Activated T-cell treated with anti-CD3 and anti-CD28 coated beads for 1 hour (primary cell): ENCODE measurements at regions not wholly inside any gene's neighbourhood (a gene's known extent, or its start where the extent isn't known, plus 50 kb on each side); places are given as distances from the start of the nearest gene placed in this dataset.
A peak's percentile ranks its signal among the peaks of the same experiment; 100 is the strongest.

Experiments used
- DNase-seq: peaks from one replicate; pipeline ENCODE4 v3.0.0-alpha.2; 2020; ENCODE audit warnings: low read depth

- DNase-seq, result no peak
Measured at GRCh38 chr20:19929012-19929360, 88.2 kb upstream of the NAA20 start.

DNA sequence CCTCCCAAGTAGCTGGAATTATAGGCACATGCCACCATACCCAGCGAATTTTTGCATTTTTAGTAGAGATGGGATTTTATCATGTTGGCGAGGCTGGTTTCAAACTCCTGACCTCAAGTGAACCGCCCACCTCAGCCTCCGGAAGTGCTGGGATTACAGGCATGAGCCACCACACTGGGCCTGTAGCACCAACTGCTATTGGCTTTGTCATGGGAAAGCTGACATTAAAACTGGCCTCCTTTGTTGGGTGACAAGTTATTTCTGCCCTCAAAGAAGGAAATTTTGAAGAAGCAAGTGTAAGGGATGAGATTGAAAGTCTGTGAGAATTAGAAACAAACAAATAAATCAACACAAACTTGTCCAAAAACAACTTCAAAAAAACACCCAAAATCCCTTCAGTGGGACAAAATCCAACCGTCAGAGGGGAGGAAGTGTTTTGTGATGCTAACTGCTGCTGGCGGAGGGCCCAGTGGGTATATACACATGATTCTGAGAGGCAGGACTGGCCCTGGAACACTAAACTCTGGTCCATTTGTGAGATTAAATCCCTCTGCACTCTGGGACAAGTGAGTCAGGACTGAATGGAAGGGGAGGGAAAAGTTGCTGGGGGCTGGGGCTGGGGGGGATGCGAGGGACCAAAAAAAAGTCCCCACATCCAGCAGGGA is 87.5 kb upstream of the NAA20 start:
- no peak for DNase-seq

- DNase-seq, result no peak
Measured at GRCh38 chr20:19930426-19930825, 86.7 kb upstream of the NAA20 start.

DNA sequence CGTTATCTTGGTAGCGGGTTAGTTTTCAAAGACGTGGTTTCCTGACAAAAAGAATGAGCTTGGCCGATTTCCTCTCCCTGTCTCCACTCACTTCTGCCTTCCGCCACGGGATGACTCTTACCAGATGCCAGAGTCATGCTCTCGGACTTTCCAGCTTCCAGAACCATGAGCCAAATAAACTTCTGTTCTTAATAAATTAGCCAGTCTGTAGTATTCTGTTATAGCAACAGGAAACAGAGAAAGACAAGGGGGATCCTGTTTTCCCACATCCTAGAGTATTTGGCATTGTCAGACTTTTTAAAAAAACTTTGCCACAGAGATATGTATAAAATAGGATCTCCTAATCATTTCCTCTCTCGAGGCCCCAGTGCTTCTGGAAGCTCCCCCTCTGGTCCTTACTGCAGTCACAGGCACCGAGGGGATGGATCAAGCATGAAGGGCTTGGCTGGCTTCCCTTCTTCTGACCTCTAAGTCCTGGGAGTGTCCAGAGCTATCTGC is 84.9 kb upstream of the NAA20 start:
- no peak for DNase-seq

DNA sequence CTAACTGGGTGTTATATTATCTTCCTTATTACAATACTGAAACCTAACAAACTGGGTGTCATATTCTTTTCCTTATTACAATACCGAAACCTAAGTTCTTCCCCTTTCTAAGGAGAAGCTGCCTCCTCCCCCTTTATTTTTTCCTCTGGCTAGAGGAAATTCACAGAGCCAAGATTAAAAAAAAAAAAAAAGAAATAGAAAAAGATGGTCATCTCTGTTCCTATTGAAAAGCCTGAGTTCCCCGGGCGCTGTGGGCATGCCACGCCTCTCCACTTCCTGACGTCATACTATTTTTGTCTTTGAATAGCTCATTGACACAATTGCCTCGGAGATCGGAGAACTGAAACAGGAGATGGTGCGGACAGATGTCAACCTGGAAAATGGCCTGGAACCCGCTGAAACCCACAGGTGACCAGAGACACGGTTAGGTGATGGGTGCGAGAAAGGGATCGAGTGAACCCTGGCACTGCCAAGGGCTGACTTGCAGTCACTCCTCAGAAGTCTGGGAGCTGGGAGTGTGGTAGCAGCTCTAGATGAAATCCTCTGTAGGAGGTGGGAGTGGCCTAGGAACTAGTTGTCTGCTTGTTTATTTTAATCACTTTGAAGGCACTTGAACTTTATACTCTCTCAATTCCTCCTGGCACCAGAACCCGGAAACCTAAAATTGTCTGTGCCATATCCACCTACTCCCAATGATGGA is 82.2 kb upstream of the NAA20 start:
- DNase-seq, result no peak

- no peak for DNase-seq
Measured at GRCh38 chr20:19935842-19936241, 81.3 kb upstream of the NAA20 start.

DNA sequence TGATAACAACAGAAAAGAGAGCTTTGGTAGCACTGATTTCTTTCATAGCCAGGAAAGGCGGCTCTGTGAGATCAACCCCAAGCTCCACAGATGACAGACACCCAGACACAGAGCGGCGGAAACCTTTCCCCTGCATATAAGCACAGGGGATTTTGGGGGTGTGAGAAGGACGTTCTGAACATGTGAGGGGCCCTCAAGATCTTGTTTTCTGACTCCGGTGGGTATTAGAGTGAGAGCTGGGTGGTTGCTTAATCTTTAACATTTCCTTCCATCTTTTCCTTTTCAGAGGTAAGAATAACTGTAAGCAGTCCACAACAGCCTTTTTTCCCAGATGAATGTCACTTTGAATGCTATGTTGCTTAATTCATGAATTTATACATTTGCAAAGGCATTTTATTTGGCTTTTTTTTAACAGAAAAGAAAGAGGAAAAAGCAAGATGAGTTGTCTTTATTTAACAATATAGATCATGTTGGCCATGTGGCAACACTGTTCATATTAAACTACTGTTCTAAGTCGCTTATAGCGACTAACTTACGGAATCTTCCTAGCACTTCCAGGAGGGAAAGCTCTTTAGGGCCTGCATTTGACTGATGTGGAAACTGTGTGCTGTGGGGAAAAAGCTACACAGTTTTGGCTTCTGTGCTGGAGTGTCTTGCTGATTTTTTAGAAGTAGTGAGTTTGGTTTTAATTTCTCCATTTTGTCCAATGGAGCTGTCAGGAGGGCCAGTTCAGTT is 80.5 kb upstream of the NAA20 start:
- DNase-seq, result no peak

DNA sequence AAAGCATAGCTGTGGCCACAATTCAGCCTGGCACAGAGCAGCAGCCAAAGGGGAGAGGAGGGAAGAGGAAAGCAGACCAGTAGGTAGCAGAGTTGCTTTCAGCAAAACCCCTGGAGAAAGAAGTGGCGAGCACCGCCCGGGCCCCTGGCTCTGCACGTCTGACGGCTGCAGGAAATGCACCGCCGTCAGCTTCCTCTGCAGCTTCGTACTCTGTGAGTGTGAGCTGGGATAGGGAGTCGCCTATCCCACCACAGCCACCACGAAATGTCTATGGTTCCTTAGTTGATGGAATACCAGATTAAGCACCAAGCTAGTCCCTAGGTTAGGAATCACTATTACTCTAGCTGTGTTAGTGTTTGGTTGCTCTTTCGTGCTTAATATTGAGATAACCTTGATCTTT is 79.9 kb upstream of the NAA20 start:
- peak; percentile 1 for DNase-seq

DNA sequence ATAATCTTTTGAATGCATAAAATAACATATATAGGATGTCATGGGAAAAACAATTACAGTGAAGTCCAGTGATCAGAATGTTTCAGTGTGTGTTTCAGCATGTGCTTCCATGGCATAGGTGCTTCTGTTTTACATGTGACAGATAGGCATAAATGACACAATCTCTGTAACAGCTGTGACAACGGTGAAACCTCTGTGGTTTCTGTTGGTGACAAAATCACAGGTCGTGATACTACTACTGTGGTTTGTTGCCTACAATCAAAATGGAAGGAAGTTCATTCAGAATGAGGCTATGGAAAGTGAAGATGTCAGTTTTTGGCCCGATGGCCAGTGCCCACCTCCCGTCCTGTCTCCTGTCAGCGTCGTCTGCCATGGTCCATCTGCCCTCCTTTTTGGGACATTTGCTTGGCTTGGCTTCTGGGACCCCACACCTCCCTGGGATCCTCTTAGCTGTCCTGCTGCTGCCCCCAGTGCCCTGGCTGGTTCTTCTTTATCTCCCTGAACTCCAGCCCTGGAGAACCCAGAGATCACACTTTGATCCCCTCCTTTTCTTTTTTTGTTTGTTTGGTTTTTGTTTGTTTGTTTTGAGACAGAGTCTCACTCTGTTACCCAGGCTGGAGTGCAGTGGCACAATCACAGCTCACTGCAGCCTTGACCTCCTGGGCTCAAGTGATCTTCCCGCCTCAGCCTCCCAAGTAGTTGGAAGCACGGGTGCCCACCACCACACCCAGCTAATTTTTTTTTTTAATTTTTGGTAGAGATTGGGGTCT is 79.3 kb upstream of the NAA20 start:
- no peak for DNase-seq

GRCh38 chr20:19938421-19939090 is 78.6 kb upstream of the NAA20 start:
- DNase-seq, result no peak

DNA sequence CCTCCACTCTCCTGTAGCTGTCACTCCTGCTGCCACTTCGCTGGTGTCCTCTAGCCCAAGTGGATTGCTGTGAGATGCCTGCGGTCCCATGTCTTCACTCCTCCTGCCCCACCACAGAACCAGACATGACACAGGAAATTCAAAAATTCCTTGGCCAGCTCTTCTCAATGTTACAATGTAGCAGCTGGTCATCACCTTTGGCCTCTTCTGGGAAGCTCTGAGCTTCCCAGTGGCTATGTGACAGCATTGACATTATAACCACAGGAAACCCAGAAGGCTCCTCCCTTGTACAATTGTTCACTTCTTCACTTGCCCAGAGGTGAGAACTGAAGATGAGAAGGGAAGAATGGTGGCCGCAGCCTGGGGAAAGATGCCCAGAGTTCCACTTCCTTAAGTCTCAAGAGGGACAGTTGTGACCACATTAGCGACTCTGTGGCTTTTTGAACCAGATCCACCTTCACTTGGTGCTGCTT is 76.1 kb upstream of the NAA20 start:
- DNase-seq, result no peak

GRCh38 chr20:19942611-19943010 is 74.6 kb upstream of the NAA20 start:
- no peak for DNase-seq

- no peak for DNase-seq
Measured at GRCh38 chr20:19943061-19943521, 74.1 kb upstream of the NAA20 start.

DNA sequence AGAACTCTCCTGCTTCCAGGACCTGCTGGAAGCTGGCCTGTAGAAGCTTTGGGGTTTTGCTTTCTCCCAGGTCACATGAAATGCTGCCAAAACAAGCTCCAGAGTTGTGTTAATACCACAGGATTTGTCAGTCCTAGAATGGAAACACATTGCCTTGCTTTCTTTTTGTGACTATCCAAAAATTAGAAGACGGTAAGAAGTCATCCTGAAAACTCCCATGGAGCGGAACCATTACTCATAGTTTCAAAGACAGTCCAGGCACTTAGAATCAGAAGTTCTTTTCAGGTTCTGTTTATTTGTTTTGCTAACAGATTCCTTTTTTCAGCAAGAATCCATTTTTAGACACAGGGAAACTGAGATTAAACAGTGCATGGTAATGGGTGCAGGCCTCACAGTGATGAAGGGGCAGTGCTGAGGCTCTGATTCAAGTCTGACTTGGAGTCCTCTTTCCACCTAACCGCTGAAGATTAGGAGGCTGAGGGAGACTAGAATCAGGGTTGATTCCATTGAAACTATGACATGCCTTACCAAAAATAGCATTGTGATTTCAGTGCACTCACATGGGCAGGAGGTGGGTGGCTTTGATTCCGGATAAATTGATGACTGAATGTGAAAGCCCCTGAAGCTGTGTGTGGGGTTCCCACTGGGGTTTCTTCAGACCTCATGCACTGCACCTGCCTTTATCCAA is 72.2 kb upstream of the NAA20 start:
- no peak for DNase-seq

- DNase-seq, result no peak
Measured at GRCh38 chr20:19945732-19946670, 71.2 kb upstream of the NAA20 start.

- DNase-seq, result no peak
Measured at GRCh38 chr20:19947611-19948264, 69.4 kb upstream of the NAA20 start.

DNA sequence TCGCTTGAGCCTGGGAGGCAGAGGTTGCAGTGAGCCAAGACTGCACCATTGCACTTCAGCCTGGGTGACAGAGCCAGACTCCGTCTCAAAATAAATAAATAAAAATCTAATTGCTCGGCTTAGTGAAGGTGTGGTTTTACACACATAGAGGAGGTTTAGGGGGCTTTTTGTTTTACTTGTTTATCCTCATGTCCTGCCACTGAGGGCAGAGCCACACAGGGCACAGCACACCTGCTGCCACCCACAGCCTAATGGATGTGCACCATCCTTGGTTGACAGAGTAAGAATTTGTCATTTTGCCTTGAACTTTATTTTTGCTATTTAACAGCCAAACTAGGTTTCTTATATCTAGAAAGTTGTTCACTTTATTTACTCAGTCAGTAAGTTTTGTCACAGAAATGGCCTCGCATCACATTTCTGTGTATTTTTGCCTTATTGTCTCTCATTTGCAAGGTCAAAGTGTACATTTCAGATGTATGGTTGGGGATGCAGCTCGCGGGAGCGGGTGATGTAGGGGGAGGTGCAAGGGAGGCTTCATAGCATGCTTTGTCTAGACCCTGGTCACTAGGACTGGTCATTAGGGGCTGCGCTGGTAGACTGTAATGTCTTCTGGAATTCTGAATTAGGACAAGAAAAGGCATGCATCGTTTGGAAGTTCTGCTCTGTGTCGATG is 67.8 kb upstream of the NAA20 start:
- DNase-seq, result no peak

DNA sequence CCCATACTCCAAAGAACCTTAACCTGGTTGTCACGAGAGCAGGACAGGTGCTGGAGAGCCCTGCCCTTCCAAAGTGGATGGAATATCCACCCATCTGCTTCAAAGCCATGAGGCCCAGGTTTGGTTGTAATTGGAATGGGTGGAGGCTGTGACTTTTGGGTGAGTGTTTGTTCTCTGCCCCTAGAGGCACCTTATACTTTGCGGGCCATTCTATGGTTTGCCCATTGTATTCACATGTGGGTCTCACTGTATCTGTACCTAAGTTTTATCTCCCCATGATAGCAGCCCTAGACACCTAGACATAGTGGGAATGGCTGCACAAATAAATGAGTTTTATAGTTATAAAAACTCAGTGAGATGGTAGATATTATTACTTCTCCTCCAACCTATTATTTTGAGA is 67.1 kb upstream of the NAA20 start:
- DNase-seq, result no peak

DNA sequence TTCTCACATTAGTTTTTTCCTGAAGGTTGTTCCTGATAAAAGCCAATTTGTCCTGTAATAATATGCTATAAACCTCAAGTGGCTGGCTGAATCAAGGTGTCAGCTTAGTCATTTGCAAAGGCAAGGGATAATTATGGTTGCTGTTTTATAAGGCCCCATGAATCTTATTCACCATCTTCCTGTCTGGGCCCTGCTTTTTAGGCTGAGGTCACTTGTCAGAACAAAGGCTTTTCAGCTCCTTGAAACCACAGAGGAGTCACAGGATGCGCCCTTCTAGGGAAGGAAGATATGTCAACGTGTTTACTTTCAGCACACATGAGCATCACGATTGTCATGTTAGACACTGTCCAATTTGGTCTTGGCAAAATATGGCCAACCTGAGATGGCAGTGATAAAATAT is 64.8 kb upstream of the NAA20 start:
- DNase-seq, result no peak
